Cardiac septum (tissue), 1 donor: ENCODE measurements at regions not wholly inside any gene's neighbourhood (a gene's known extent, or its start where the extent isn't known, plus 50 kb on each side); places are given as distances from the start of the nearest gene placed in this dataset.

Experiments
- DNase-seq: peaks from one replicate; pipeline ENCODE4 v3.0.0-alpha.2; 2020; ENCODE audit warnings: low spot score
- intact Hi-C: fragments of 100-400 bp; cut with DNase I; formaldehyde crosslinking; loops from one replicate; pipeline ENCODE4 v1.14.0; 2022
- donor health status: DM: no; HTN: no; CAD: no.

DNA sequence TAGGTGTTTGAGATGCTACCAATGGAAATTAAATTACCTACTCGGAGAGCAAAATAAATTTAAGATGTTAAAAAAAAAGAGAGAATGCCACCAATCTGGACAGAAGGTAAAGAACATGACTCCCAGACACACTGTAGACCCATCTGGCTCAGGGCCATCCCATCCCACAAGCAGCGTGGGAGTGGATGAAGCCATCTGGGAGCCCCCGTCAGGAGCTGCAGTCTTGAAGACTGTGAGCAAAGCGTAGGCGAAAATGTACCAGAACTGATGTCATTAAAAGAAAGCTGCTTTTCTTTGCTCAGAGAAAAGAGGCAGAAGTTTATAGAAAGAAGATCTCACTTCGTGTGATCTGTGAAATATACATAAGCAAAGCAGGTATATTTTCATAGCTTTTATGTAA is 815.7 kb downstream of the QKI start:
- intact Hi-C loops, result no loop called here
- no peak for DNase-seq

DNA sequence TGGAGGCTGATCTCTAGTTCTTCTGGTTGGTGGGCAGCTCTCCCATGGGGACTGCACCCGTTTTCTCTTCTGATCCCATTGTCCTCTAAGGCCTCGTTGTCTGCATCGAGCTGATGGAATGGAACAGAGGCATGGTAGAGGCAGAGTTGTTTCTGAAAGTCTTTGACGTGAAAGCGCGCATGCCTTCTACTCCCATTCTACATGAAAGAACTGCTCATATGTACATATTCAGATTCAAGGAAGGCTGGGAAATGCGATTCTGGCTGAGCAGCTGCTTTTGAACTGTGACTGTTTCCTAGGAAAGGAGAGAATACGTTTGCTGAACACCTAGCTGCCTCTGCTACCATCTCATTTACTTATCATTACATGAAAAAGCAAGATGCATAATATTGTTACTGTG is 815.2 kb downstream of the QKI start:
- intact Hi-C loops, result no loop called here
- DNase-seq, result no peak

DNA sequence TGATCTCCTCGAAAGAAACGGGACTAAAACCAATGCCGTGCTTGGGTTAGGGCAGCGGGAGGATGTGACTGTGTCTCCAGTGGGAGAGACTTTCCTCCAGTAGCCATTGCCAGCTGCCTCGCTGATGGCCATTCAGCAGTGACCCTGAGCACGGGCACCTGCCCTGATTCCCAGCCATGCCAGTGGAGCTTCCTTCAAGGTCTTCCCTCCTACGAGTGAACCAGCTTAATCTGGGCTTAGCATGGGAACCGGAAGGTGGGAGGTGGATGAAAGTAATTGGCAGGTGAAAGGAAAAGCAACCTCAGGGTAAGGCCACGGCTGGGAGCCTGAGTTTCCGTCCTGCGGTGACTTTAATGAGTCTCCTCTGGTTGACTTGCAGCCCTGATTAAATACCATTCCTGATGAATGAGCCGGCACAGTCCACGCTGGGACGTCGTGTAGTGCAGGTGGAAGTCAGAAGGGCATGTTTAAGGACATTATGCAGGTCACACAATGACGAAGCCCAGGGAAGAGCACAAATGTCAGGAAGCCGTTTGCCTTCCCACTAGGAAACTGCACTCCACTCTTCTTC is 813.5 kb downstream of the QKI start:
- intact Hi-C loops, result no loop called here
- no peak for DNase-seq

DNA sequence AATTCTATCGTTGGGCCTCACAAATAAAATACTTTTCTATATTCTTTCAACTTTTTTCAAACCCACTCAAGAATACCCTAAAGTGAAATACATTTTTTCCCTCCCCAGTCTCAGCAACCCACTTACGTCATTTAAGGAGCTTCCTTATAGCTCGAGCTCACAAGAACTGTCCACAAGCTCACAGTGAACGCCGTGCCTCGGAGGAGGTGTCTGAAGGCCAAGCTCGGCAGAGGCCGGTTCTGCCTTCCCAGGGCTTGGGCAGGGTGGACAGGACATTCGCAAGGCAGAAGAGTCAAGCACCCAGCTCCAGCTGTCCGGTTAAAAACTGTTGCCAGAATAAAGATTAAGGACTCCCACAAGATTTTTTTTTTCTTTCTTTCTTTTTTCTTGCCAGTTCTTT is 802.3 kb downstream of the QKI start:
- intact Hi-C loops, result no loop called here
- no peak for DNase-seq

DNA sequence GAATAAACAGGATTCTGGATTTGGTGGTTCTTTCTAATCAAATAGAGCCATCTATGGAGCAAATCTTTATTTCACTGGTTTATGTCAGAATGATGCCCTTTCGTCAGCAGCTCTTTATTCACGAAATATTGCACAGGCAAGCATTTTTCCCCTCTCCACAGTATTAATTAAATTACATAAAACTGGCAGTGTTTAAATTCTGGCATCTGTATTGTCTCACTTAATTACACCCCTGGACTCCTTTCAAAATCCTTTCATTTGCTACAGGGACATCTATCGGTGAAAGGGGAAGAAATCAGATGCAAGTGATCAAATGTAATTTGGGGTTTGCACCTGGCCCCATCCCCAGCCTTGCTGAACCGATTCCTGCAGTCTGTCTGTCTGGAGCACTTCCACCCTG is 801.9 kb downstream of the QKI start:
- DNase-seq, result no peak
- intact Hi-C loops, result no loop called here

DNA sequence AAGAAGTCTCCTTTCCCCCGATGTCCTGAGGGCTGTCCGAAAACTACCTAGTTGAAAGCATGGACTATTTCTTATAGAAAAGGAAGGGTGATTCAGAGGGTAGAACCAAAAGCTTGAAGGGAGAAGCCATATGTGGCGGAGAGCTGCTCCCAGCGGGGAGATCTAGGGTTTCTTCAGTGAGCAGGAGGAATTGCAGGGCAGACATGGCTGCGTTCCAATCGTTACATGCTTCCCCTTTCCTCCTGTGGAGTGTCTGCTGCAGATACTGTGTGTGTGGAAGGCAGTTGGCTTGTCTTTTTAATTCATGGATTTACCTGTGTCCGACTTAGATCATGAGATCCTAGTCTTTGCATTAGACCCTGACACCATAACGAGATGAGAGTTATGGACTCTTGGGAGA is 799.5 kb downstream of the QKI start:
- DNase-seq, result no peak
- intact Hi-C loops, result no loop called here

DNA sequence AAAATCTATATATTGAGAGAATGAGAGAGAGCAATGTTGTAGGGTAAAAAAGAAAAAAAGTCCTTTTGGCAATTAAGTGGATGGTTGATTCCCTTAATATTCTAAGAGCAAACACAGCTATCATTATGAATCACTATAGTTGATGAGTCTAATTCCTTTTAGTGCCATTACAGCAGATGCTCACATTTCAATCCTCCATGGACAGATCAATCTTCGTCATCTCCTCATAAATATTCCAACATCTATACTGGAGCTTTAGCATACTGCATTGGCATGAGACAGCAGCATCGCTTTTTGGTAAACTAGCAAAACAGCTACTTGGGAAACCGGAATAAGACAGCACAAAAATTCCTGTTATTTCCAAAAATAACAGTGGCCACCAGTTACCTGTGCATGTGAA is 796.7 kb downstream of the QKI start:
- intact Hi-C loops, result no loop called here
- DNase-seq, result no peak

DNA sequence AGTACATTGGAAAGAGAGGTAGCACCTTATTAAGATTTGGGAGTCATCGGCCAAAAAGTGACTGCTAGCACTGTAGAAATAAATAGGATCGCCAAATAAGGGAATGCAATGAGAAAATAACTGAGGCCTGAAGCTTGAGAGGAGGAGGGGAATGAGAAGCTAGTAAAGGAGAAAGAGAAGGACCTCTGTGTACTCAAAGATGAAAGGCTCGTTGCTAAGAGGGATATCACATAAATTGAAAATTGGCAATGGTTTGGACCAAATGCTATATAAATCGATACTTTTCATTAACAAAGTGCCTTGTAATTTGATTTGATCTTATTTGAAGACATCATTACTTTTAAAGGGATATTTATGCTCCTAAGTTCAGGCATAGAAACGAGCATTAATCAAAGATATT is 796.3 kb downstream of the QKI start:
- no peak for DNase-seq
- intact Hi-C loops, result no loop called here

DNA sequence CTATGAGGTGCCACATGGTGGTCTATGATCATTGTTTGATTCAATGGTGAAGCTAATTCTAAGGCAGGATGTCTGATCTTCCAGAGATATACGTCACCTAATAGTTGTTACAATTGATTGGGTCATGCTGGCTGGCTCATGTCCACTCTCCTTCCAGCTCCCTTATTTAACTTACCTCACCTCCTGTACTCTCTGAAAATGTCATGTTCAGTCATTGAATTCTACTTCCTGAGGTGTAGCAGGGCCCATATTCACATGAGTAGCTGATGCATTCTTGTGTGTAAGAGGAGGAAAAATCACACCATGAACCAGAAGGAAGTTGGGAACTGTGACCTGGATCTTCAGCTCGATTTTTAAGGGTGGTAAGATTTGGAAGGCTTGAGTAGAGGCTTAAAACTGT is 795.8 kb downstream of the QKI start:
- intact Hi-C loops, result no loop called here
- no peak for DNase-seq

DNA sequence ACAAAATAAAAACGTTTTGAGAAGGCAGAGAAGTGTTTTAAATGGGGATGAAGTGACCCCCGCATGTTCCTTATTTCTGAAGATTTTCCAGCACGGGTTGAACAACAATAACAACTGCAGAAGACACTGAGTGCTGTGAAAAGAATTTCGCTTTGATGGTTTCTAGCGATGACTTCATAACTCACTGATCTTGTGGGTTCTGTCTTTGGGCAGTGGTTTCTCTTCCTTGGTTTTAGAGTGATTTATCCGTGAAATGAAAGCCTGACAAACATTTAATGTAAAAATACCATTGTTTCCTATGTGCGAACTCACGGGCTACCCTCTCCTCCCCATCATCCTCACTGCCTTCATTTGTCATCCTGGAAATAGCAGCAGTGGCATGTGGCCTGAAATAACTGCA is 793.9 kb downstream of the QKI start:
- no peak for DNase-seq
- intact Hi-C loops, result no loop called here

DNA sequence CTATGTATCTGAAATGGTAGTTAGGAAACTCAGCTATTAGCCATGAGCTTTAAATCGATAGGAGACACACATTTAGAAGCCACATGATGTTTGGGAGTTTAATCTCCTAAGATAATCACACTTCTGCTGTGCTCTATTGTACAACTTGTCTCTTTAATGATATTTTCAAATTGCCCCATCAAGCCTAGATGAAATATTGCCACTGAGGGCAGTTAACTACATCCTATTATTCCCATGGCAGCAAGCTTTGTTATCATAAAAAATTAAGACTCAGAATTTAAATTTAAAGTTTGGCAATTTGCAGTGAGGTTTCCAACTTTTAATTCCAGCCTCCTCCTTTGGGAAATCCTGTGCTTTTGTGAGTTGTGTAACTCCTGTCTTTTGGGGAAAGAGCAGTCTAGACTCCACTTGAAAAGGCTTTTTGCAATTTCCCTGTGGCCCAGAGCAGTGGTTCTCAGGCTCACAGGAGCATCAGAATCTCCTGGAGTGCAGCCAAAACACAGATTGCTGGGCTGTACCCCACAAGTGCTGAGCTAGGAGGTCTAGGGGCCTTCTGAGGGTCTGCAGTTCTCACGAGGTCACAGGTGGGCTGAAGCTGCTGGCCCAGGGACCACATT is 792.4 kb downstream of the QKI start:
- DNase-seq, result no peak
- intact Hi-C loops, result no loop called here

DNA sequence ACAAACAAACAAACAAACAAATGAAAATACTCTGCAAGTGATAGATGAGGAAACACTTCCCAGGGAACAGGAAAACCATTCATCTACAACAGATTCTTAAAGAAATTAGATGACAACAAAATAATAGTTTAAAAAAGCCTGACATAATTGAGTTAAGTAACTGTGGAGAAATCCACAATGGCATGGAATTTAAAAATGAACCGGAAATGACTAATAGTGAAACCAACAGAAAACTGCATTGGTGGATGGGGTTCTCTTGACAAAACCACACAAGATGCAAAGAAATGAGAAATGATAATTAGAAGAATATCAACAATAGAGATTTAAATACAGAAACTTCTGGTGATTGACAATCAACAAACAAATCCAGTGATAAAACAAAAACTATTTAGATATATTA is 785.6 kb downstream of the QKI start:
- intact Hi-C loops, result no loop called here
- no peak for DNase-seq

DNA sequence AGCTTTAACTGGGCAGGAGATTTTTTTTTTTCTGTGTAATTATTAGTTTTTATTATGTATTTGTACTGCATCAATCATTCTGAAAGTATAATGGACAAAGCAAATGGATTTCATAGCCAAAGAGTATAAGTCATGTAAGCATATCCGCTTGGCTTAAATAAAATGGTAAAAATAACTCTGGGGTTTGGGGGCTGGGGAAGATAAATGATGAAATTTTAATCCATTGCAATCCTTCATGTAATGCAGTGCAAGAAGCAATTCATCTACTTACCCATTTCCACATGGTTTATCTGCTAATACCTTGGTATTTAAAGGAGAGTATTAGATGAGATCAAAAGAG is 781.4 kb downstream of the QKI start:
- no peak for DNase-seq
- intact Hi-C loops, result no loop called here

DNA sequence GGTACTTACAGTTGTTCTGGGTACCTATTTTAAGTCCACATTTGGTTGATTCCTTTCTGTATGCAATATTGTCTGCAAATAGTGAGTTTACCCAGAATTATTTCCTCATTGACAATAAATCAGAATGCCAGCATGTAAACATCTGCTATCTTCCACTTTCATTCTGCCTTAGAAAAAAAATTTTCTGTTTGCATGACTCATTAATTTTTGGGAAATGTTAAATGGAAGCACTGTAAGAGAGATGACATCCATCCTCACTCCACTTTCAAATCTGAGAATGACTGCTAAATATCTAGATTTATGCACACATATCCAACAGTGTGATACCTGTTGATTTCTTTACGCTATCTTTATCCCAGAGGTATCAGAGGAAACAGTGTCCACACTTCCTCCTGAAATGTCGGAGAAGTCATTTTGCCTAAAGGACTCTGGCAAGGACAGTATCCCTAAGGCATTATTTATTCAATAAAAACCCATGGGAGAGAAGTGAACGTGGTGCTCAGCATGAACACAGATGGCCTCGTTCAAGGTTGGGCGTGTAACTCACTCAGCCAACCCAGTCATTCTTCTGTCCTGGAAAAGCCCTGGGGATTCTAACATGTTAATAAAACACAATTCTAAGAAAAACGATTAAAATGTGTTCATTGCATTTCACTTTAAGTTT is 780.9 kb downstream of the QKI start:
- no peak for DNase-seq
- intact Hi-C loops, result no loop called here

DNA sequence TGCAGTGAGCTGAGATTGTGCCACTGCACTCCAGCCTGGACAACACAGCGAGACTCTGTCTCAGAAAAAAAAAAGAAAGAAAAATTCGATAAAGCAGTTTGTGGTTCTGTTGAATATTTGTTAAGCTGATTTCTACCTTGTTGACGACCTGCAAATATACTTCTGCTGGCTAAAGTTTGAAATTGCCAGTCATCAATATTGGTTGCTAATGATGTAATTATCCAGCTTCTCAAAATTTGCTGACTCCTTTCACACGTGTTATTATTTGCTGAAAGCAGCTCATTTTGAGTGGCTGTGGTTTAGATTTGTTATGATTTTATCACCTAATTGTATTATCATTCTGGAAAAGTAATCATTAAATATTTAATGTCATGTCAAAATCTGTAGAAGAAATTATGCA is 774.3 kb downstream of the QKI start:
- intact Hi-C loops, result no loop called here

DNA sequence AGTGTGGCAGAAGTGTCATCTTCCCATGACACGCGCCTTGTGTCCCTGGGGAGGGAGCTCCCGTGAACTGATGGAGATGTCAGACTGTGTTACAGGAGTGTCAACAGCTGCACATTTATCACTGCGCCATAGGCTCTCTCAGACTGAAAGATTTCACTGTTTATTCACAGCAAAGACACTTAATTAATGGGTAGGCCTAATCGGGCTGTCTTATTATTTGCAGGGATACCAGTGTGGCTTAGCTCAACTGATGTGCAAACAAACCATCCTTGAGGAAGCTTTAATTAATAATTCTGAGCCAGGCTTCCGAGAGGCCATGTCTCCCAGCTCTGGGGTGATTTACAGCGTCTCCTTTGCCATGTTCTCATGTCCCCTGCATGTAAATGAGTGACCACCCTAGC is 771.0 kb downstream of the QKI start:
- intact Hi-C loops, result no loop called here
- DNase-seq, result no peak

More for the DNA sequence above, 774.3 kb downstream of the QKI start:
- no peak for DNase-seq

DNA sequence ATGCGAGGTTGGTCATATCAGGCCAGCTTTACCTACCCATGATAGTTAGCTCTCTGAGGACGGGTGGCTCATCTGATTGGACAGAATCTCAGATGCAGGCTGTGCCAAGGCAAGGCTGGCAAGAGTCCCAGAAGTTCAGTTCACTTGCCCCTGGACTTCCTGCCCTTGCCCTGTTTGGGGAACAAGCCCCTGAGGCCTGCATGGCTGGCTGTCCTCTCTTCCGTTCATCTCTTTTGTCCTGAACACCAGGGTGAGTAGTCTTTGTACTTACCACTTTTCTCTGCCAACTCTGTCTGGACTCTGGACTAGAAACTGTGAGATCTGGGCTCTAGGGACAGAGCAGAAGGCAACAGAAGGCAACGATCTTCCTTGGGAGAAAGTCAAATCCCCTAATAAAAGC is 769.9 kb downstream of the QKI start:
- DNase-seq, result no peak
- intact Hi-C loops, result no loop called here

DNA sequence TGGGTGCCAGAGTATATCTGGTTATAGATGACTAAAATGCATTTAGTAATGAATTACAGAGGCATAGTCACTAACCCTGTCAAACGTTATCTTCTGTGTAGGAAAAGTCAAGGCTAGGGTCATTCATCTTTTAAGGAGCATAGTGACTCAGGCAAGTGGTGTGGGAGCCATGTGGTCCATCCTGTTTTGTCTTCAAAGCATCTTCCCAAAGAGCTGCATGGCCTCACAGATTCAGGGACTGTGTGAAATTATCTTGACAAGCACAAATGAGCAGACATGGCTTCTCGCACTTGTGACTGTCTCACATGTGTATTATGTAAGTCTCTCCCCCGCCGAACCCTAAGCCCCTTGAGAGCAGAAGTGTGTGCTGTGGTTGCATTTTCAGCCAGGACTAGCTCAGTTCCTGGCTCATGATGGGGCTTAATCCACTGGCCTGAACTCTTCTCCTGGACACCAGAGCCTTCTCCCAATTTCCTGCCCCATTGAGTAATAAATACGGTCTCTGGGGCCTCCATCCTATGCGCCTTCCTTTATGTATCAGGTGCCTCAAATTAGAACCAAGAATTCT is 769.1 kb downstream of the QKI start:
- DNase-seq, result no peak
- intact Hi-C loops, result no loop called here

DNA sequence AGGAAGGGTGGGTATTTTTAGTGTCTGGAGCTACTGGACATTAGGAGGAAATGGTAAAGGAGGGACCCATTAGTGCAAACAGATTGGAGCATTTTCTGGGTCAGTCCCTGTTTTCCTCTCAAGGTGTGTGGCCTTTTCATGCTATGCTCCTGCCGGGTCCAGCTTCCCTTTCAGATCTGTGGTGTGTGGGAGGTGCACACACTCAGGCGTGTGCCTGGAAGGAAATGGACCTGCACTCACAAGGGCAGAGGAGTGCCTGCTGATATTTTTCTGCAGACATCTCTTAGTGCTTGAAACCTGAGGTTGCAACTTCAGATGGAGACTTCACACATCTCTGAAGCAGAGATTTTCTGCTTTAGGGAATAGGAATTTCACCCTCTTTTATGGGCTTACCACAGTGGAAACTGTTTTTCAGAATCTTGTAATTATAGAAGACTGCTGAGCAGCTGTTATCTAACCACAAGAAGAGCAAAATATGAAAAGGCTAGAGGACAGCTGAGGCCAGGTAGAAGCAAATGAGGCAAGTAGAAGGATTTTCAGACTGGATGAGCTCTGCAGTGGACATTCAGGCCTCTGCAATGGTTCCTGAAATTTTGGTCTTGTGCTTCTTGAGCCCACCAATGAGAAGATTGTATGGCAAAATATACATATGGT is 764.3 kb downstream of the QKI start:
- no peak for DNase-seq
- intact Hi-C loops, result no loop called here

DNA sequence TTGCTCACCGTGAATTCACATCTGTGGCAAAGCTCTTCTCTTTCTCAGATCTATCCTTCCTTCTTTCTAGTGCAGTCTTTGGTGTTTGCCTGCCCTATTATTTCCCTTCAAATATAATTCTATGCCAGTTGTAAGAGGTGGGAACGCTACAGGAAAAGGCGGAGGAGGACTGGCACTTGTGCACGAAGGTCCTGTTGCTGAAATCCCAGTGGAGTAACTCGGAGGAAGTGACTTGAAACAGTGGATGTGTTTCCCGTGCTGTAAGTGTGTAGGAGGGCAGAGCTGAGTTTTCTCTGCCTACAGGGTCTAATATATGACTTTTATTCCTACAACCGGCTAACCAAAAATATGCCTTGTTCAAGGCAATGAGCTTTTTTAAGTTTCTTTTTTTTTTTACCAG is 754.8 kb downstream of the QKI start:
- intact Hi-C loops, result no loop called here
- DNase-seq, result no peak

DNA sequence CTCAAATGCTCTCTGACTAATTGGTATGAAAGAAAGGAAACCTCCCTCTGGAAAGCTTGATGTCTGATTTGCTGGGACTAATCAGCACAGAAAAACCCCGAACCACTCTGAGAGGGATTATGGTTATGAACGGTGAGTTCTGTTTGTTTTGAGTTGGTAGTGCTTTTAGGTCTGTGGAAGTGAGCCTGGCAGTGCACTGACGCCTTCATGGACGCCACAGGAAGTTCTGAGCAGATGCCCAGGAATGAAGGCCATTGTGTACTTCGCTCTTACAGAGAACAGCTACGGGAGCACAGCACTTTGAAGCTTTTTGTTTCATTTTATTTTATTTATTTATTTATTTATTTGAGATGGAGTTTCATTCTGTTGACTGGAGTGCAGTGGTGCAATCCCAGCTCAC is 754.1 kb downstream of the QKI start:
- DNase-seq, result no peak
- intact Hi-C loops, result no loop called here
